HG02759 (cell line): ENCODE measurements at regions not wholly inside any gene's neighbourhood (a gene's known extent, or its start where the extent isn't known, plus 50 kb on each side); places are given as distances from the start of the nearest gene placed in this dataset.

ENCODE experiments used
- ATAC-seq: cut with Tn5 transposase; IDR thresholded peaks from one replicate; pipeline ENCODE4 v1.9.1; 2021; ENCODE audit warnings: mild to moderate bottlenecking, moderate library complexity; ENCODE audit not compliant: unreplicated experiment

DNA sequence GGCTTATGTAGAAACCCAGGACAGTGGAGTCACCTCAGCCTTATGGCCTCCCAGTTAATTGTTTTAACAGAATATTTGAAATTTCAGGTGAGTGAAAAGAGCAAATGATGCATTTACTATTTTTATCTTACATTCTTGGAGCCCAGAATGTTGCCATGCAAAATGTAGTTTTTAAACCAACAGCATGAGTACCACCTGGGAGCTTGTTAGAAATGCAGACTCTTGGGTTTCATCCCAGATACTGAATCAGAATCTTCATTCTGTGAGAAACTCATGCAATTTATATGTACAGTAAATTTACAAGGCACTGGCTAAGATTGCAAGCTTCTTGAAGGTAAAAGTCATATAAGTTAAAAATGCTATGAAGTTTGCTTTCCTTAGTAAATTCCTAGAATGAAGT is 654.5 kb upstream of the CDH2 start:
- ATAC-seq, result no peak

DNA sequence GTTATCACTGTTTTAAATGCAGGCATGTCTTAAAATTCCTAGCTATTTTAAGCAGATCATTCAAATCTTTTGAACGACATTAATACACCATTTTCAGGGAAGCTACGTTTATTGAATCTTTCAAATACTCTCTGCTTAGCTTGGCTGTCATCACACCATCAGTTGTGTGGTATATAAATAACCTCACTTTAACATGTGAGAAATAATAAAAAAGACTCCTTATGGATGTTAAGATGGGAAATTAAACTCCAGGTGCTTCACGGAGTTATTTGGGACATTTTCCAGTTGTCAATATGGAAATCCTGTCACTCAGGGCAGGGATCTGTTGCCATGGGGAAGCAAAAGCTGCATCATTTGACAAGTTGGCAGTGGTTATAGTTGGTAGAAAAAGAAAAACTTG is 649.2 kb upstream of the CDH2 start:
- no peak for ATAC-seq

DNA sequence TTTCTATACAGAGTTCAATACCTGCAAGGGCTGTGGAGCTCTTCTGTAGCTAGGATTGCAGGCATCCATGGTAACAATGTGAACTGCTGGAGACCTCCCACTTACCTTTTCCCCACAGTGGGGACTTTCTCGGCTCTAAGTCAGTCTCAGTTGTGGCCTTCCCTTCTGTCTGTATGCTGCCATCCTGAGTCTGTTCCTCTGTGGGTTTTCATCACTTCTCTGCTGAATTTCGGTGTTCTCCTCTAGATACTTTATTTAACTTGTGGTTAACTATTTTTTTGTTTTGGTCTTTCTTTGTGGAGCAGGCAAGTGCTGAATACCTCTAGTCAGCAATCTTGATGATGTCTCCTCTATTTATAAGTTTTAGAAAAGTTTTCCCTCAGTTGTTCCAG is 647.2 kb upstream of the CDH2 start:
- no peak for ATAC-seq

DNA sequence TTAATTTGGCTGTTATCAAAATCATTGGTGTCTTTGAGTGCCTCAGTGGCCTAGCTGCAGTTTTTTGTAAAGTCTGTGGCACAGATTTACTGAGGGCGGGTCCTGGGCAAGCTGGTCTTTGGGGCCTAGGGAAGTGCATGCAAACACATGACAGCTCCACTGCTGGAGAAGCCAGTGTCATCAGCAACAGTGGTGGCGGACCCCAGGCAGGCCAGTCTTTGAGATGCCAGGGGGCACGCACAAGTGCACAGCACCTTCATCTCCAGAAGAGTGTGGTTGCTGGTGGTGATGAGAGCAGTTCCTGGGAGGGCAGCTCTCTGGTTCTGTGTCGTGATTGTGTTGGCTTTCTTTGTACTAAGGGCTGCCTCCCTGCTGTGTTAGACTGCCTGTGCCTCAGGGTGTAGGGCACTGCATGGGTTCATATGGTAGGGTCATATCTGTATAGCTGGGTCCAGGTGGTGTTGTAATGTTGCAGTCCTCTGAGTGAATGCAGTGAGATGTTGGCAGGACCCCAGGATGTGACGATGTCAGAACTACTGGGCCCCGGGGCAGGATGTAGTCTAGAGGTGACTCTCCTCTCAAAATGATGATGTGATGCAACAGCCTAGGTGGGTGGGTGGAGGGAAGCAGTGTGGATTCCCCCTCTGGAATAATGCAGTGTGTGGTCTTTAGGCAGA is 646.7 kb upstream of the CDH2 start:
- no peak for ATAC-seq

DNA sequence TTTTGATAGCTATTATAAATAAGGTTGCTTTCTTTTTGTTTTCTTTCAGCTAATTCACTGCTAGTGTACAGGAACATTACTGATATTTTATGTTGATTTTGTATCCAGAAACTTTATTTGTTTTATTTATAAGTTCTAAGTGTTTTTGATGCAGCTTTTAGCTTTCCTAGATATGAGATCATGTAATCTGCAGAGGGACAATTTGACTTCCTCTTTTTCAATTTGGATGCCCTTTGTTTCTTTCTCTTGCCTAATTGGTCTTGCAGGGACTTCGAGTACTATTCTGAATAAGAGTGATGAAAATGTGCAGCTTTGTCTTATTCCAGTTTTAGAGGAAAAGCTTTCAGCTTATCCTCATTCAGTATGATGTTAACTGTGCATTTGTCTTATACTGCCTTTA is 643.4 kb upstream of the CDH2 start:
- ATAC-seq, result no peak

DNA sequence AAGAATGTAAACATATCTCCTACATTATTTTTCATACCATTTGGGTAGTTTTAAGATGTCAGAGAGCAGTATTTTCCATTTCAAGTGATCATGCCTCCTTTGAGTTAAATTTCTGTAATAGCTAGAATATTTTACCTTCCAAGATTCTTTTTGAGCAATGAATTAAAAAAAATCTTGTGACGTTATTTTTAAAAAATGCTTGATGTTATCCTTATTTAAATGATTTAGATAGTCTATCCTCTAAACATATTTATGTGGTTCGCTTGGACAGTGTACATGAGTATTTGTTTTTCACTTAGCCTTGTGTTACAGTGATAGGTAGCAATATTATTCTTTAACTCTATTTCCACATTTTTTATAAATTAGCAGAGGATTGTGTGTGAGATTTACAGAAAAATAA is 639.2 kb upstream of the CDH2 start:
- ATAC-seq, result no peak

DNA sequence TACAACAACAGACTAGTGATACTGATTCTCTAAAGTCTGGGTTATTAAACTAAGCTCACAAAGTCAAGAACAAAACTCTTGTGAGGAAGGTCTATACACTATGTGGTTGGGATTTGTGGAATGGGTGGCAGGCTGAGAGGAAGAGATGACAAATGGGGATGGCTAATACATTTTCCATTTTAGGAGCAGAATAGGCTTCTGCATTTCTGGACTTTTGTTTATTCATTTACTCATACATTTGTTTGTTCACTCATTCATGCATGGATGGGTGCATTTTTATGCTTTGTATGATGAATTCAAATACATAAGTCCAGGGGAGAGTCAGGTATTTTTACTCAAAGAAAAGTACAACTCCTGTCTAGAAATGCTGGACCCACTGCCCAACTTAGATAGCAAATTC is 637.4 kb upstream of the CDH2 start:
- ATAC-seq, result no peak

DNA sequence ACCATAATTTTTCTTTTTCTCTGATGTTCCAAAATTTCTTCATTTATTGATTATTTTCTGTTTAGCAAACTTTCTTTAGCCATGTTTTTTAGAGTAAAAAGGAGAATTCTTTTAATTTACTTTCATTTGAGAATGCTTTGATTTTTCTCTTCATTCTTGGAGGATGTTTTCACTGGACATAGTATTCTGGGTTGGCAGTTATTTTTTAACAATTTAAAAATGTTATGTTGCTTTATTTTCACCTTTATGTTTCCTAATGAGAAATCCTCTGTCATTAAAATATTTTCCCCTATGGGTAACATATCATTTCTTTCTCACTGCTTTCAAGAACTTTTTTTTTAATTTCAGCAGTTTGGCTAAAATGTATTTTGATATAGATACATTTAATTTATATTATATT is 631.4 kb upstream of the CDH2 start:
- no peak for ATAC-seq

DNA sequence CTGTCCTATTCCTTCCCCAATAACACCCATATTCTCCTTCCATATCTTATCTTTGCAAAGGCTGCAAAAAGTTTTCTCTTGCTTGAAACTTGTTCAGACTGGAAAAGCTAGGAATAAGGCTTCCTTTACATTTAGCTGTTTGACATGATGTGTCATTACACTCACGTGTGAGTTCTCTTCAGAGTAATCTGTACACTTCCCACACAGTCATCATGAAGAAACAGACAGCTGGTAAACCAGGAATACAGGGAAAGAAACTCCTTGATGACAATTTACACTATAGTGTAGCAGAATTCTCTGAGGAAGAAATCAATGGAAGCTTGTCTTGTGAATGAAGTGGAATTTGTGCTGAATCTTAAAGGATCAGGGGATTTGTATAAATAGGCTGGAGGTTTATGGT is 628.6 kb upstream of the CDH2 start:
- no peak for ATAC-seq

DNA sequence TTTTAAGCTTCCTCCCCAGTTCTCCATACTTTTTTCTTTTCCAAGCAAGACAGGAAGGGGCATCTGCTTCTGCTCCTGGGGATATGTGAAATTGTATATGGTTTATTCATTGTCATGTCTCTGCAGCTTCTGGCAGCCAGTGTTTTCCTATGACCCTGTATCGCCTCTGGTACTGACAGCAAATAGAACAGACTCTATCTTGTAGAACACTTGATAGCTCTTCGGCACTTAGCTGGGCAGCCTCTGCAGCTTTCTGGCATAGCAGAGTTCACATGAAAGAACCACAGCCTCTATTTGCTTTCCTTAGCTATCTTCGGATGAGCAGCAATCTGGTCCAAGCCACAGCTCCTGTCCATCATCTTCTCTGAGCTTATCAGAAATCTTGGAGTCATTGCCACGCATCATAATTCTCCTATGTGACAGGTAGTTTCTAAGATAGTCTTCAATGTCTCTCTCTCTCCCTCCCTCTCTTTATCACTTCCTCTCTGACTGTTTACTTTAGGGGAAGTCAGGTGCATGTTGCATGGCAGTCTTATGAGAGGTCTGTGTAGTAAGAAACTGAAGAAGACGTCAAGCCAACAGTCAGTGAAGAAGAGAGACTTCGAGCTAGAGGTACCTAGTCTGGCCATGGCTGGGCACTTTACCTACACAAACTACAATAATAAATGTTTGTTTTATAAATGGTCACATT is 627.7 kb upstream of the CDH2 start:
- no peak for ATAC-seq

DNA sequence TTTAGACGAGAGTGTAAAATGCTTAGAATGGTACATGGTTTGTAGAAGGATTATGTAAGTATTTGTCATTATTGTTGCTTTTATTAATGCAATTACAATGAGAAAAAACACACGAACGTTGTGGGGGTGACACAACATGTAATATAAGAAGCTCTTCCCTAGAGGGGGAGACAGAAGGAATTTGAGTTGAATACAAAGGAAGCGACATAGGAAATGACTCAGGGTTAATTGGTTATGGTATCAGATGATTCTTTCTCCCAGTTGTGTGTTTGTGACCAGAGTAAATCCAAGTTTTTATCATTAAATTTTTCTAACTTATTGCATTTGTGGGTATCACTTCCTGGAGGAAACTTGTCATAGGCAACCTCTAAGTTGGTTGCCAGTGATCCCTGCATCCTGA is 625.6 kb upstream of the CDH2 start:
- ATAC-seq, result no peak

DNA sequence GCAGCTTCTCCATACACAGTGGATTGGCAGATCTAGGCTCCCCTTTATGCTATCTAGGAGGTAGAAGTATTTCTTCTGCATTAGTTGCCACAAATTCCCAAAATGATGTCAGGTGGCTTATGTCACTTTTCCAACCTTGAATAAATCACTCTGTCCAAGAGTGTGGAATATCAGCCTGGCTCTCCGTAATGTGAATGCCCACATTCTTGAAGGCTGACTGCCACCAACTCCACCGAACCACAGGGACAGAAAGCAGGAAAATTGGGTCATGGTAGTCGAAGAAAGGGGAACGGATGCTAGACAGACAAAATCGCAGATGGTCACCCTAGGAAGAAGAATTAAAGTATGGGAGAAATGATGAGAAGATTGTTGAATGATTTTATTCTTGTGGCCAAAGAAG is 624.9 kb upstream of the CDH2 start:
- no peak for ATAC-seq

DNA sequence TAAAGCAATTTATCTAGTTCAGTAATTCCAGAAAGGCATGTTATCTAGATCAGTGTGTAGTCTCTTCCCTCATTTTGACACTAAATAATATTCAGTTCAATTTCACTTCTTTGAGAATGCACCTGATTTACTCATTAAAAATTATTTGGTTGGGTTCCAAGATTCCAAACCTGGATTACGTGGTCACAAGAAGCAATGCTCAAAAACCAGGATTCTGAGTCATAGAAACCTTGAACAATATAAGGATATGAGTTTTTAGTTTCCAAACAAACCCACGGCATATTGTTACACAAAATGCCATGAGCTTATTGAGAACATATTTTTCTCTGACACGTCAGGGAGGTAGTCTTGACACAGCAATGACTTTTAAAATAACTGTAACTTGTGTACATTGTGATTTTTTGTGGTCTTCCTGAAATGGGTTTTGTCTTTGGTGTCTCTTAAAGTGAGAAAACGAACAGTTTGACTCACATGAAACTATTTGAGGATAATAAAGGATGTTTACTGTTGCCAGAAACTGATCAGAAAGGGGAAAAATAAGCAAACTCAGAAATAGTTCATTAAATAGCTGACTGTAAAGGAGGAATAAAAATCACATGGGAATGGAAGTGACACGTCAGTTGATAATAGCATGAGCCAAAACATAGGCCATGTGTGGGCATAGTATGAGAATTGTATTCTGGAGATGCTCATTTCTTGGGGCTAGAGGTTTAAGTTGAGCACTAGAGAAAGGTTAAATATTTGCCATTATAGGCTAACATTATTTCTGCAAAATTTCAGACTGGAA is 617.7 kb upstream of the CDH2 start:
- no peak for ATAC-seq

DNA sequence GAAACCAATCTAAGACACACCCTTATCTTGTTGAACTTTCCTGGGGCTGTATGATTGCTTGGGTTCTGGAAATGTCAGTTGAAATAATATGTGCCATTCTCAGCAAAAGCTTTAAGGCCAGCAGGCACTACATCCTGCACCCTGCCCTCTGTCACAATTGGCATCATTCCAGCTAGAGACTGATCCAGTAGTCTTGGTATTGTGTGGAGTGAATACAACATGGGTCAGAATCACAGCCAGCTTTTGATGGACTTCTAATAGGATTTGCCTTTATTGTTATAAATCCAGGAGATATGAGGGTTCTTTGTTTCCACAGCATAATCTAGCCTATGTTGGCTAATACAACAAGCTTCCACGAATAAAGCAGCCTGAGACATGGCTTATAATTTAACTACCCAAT is 617.0 kb upstream of the CDH2 start:
- no peak for ATAC-seq

DNA sequence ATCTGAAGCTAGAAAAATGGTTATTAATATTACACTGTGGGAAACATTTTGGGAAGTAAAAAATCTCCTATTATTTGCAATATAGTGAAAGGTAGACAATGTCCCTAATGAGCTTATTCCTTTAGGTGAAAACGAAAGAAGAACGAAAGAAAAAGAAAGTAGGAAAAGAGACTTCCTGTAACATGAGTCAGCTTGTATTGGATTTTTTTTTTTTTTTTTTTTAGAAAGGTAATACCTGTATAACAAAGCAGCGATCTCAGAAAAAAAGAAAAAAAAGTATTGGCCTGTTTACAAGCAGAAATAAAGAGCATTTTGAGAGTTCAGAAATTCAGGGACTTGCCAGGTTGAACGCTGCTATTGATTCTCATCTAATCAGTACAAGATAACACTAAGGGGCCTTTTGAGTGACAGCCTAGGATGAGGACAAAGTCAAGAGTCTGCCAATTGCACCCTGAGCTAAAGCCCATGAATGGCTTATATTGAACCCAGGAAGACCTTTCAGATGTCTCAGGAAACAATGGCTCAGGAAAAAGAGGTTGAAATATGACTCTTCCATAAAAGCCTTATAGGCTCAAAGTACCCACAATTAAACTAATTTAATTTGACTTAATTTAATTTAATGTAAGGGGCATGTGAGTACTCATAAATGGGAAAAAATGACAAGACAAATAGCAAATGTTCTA is 615.6 kb upstream of the CDH2 start:
- no peak for ATAC-seq

DNA sequence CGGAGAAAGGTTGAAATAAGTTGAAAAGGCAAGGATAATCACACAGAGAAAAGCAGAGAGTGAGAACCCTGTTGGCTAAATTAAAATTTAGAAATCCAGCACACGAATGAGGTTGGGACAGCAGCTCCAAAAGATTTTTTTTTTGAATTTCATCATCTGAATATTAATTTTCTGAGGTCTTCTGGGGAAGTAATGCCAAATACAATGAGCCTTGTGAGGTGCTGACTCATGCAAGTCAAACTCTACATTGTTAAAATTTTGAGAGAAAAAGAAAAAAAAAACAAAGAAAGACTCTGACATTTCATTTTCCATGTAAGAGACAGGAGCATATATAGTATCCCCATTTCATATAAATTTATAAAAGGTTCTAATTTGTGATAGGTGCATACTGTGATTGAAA is 614.2 kb upstream of the CDH2 start:
- ATAC-seq, result no peak

DNA sequence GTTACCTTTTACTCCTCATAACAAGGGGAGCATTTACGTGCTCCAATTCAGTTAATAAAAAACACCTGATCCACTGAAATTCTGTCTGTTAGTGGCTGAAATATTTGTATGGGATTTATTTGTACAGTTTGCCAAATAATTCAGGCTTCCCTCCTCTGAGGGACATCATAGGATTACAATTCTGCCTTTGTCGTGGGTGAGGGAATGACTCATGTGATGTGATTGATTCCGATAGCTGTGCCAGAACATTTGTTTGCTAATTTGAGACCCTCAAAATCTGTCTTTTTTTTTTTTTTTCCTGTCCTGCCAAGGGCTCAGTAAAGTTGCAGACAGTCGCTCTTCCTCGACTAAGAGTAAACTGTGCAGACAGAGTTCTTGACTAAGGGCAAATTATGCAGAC is 612.6 kb upstream of the CDH2 start:
- no peak for ATAC-seq

DNA sequence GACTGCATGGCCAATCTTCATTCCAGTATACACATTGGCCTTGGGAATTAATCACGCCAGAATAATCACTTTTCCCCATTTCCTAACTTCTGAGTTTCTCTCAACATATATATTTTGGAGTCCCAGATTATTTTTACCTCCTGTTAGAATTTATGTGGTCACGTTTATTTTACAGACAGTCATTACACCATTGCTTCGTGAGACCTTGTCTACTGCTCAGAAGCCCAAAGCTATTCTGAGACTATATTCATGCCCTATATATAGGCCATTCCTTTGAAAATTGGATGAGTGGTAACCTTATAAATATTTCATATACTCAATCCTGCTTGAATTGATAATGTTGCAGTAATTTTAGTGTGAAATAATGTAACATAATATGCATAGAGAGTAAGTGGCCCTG is 610.0 kb upstream of the CDH2 start:
- ATAC-seq, result no peak

DNA sequence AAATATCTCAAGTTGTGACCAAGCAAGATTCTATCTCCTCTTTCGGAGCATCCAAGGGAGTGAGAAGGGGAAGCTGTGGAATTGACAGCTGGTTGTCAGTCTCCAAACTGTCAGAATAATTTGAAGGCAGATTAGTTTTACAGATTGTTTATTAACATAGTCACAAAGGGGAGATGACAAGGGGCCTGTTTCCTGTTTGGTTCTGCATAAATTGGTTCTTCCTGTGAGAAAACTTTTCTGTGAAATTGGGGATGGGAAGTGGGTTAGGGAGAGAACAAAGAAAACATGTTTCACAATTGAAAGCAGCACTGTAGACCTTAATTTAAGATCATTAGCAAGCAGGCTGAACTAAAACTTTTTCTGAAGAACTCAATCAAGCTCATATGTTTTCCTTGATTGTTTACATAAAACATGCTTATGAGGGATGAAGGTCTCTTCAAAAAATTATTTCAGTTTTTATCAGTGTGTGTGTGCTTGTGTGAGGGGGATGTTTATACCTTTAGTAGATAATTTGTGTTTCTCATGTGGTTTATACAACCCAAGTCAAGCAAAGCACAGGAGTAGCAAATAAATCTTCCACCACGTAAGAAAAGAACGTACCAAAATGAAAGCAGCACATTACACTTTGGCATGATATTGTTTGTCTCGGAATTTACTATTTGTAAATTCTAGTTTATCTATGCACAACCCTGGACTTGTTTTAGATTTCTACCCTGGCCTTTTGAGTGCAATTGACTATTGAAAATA is 604.9 kb upstream of the CDH2 start:
- ATAC-seq, result no peak

DNA sequence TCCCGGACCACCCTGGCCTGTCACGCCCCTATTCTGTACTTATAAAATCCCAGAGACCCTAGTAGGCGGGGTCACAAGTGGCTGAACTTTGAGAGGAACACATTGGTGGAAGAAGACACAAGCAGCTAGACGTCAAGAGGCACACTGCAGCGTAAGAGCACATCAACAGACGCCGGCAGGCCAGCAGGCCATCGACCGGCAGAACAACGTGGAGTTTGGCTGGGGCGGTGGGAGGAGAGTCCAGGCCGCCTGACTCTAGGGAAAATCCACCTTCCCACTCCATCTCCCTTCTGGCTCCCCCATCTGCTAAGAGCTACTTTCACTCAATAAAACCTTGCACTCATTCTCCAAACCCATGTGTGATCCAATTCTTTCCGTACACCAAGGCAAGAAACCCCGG is 601.8 kb upstream of the CDH2 start:
- no peak for ATAC-seq

DNA sequence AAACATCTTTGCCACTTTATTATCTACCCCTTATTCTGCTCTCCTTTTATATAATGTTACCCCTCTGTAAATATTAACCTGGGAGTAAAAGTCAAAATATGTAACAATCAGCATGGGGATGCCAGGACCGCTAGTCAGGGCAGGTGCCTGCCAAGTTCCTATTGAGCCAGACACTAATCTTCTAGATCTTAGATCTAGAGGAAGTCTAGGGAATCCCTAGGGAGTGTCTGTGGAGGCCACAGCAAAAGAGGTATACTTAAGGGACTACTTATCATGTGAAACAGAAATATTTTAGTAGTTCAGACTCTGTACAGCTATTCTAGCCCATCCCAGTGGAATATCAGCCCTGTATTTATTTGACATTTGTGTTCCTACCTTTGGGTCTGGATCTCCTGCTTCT is 600.8 kb upstream of the CDH2 start:
- ATAC-seq, result no peak
